ENCODE measurements at regions not wholly inside any gene's neighbourhood (a gene's known extent, or its start where the extent isn't known, plus 50 kb on each side); places are given as distances from the start of the nearest gene placed in this dataset.

- DNase-seq = no peak
Measured at GRCh38 chr7:24341691-24342413, 57.9 kb downstream of the NPY start.

GRCh38 chr7:24343614-24344013, 59.6 kb downstream of the NPY start:
- DNase-seq = no peak

- DNase-seq = no peak
Measured at GRCh38 chr7:24346129-24346528, 62.1 kb downstream of the NPY start.

GRCh38 chr7:24346716-24347115, 62.7 kb downstream of the NPY start:
- no peak for DNase-seq

- no peak for DNase-seq
Measured at GRCh38 chr7:24349339-24349738, 65.3 kb downstream of the NPY start.

GRCh38 chr7:24354456-24354855, 70.5 kb downstream of the NPY start:
- no peak for DNase-seq

- DNase-seq = no peak
Measured at GRCh38 chr7:24356718-24357386, 72.9 kb downstream of the NPY start.

GRCh38 chr7:24361001-24361400, 77.0 kb downstream of the NPY start:
- DNase-seq = no peak

GRCh38 chr7:24365606-24366005, 81.6 kb downstream of the NPY start:
- DNase-seq = no peak

- no peak for DNase-seq
Measured at GRCh38 chr7:24366876-24367275, 82.9 kb downstream of the NPY start.

- no peak for DNase-seq
Measured at GRCh38 chr7:24368161-24368560, 84.2 kb downstream of the NPY start.

GRCh38 chr7:24370541-24370940, 86.6 kb downstream of the NPY start:
- no peak for DNase-seq

- no peak for DNase-seq
Measured at GRCh38 chr7:24372961-24373955, 89.3 kb downstream of the NPY start.

GRCh38 chr7:24378871-24379616, 95.1 kb downstream of the NPY start:
- DNase-seq = peak; percentile 80

GRCh38 chr7:24381894-24382505, 98.0 kb downstream of the NPY start:
- no peak for DNase-seq

GRCh38 chr7:24383055-24383454, 99.1 kb downstream of the NPY start:
- no peak for DNase-seq

- no peak for DNase-seq
Measured at GRCh38 chr7:24384362-24385030, 100.5 kb downstream of the NPY start.

- no peak for DNase-seq
Measured at GRCh38 chr7:24388212-24388611, 104.2 kb downstream of the NPY start.

GRCh38 chr7:24390376-24391157, 106.6 kb downstream of the NPY start:
- DNase-seq = no peak

- no peak for DNase-seq
Measured at GRCh38 chr7:24392774-24393173, 108.8 kb downstream of the NPY start.

- DNase-seq = no peak
Measured at GRCh38 chr7:24395512-24395911, 111.5 kb downstream of the NPY start.
